ENCODE measurements at regions not wholly inside any gene's neighbourhood (a gene's known extent, or its start where the extent isn't known, plus 50 kb on each side); places are given as distances from the start of the nearest gene placed in this dataset.

- no peak for DNase-seq
These were observed 55.1 kb upstream of the SLC1A1 start for GRCh38 chr9:4435197-4435596.

GRCh38 chr9:4433379-4433778 lies 56.9 kb upstream of the SLC1A1 start:
- DNase-seq: no peak

DNA sequence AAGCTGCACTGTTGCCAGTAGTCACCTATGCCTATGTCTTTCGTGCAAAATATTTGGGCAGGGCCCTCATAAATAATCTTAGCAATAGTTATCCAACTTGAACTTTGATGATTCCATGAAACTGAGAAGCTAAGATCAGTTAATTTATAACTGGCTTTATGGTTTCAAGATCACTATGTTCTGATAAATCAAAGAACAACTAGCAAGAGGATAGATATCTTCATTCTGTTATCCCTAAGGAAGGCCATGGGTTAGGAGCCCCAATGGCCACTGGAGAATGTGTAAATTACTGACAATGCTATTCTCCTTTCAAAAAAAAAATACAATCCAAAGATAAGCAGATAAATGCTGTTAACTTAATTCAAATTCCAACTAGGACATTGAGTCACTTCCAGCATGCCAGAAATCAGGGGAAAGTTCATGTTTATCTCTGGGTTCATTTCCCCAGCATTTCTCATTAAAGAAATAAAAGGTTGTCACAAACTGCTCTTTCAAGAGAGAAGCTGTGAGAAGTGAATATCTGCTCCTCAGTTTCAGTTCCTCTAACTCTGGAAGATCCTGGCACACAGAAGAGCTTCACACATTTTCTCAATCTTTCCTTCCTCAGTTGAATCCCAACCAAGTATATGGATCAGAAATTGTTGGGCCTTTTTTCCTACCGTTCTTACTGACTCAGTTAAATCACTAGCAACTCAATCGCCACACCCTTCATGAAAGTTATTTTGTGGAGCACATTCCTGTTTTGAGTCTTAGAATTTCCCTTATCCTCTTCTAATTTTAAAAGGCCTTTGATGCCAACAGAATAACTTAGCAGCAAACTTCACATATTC lies 59.6 kb upstream of the SLC1A1 start:
- no peak for DNase-seq

DNA sequence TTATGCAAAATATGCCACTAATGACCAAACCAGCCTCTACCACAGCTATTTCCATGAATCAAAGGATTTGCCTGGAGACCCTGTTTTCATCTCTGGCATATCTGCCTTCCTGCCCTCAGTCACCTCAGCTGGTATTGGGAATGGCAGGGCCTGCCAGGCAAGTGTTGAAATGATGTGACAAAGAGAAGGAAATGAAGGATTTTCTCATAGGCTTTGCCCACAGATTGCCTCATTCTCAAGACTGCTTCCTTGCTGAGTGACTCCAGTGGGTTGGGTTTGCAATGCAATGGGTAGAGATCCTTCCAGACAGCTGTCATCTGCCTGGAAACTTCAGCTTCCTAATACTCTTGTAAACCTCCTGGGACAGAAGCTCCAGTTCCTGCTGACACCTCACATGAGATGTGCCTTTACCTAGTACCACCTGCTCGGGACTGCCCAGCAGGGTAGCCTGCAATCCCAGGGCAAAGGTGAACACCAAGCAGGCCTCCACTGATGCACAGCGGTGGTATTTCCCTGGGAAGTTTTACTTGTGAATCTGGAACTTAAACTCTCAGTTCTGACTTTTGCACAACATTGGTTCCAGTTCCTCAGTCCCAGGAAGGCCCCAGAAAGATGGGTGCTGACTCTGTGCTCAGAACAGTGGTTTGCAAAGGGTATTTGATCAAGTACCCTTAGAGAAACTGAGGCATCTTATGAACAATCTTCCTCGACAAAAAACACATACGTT lies 64.8 kb upstream of the SLC1A1 start:
- DNase-seq: no peak

GRCh38 chr9:4424891-4425290 lies 65.4 kb upstream of the SLC1A1 start:
- no peak for DNase-seq

DNA sequence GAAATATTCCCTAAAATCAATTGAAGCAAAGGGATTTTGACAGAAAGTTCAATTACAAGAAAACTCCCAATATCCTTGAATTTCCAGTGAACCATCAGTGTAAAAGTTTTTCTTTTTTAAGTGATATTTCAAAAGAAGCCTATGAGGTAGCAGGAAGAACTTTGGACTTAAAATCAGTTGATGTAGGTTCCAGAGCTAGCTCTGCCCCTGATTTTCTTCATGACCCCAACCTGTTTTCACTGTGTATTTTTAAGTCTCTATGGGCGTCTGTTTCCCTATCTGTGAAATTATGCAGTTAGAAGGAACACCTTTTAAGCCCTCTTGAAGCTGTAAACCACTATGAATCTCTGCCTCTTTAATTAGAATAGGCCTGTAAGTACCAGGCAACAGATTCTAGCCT lies 66.2 kb upstream of the SLC1A1 start:
- no peak for DNase-seq

GRCh38 chr9:4423207-4423610 lies 67.1 kb upstream of the SLC1A1 start:
- no peak for DNase-seq

- DNase-seq: no peak
These were observed 67.8 kb upstream of the SLC1A1 start for GRCh38 chr9:4422495-4422894.

- no peak for DNase-seq
These were observed 68.4 kb upstream of the SLC1A1 start for GRCh38 chr9:4421847-4422246.

GRCh38 chr9:4420351-4420750 lies 69.9 kb upstream of the SLC1A1 start:
- DNase-seq: no peak

DNA sequence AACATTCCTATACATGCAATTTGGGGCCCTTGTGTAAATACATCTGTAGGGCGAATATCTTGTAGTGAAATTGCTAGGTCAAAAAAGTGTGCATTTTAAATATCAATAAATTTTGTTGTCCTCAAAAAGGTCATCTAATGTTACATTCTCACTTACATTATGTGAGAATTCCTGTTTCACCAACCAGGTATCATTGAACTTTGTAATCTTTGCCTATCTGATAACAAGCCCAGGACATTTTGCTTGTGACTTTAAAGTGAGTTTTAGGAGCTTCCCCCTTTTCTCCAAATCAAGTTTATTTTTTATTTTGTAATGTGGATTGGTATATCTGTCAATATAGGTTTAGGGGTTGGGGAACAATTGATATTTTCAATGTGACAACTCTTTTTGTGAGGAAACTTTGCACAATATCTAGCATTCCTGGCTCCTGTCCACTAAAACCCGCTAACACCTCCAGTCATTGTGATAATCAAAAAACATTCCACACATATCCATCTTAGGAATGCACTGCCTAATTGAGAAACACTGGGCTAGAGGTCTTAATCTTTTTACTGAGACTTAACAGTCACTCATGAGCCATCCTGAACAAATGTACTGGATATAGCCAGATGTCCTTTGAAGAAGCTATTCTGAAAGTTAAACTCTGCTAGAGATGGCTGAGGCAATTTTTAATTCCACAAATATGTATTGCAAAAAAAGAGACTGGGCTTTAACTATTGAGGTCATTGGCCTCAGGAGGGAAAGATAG lies 72.5 kb upstream of the SLC1A1 start:
- DNase-seq: no peak

DNA sequence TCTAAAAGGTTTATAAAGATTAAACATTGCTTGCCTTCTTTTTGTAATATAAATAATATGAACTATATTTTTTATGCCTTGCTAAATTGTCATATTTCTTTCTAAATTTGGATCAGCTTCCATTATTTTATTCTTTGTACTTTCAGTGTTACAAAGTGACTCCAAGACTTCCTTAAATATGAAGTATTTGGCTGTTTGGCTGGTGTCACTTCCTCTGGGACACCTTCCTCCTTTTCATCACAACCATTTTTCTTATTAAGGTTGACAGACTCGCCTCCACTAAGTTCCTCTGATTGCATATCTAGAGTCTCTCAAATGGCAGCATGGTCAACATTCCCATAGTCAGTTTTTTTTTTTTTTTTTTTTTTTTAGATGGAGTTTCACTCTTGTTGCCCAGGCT lies 73.8 kb upstream of the SLC1A1 start:
- no peak for DNase-seq

GRCh38 chr9:4415281-4415680 lies 75.0 kb upstream of the SLC1A1 start:
- DNase-seq: no peak

DNA sequence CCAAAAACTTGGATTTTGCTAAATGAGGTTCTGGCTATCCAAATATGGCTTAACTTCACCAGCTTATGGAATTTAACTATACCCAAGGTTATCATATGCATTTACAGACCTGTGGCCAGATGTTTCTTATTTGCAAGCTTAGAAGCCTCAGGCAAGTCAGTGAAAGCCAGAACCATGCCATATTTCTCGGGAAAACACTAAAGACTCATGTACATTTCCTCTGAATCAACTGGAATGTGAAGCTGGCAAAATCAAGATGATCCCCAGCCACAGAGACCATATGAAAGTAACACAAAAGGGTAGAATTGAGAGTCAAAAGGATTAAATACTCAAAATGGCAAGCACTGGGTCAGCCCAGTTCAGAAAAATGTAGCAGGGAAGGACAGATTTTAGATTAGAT lies 76.4 kb upstream of the SLC1A1 start:
- DNase-seq: no peak

GRCh38 chr9:4404156-4404555 lies 86.1 kb upstream of the SLC1A1 start:
- DNase-seq: no peak

GRCh38 chr9:4402501-4402900 lies 87.8 kb upstream of the SLC1A1 start:
- DNase-seq: no peak

DNA sequence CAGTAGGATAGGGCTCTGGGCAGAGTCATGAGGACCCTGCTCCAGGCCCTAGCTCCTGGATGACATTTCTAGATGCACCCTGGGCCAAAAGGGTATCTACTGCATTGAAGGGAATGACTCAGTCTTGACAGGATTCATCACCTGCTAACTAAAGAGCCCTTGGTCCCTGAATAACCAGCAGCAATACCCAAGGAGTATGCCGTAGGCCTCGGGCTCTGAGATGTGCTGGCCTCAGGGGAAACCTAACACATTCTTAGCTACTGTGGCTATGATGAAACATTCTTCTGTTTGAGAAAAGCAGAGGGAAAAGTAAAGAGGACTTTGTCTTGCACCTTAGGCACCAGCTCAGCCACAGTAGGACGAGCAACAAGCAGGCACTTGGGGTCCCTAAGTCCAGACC lies 89.5 kb upstream of the SLC1A1 start:
- DNase-seq: no peak

DNA sequence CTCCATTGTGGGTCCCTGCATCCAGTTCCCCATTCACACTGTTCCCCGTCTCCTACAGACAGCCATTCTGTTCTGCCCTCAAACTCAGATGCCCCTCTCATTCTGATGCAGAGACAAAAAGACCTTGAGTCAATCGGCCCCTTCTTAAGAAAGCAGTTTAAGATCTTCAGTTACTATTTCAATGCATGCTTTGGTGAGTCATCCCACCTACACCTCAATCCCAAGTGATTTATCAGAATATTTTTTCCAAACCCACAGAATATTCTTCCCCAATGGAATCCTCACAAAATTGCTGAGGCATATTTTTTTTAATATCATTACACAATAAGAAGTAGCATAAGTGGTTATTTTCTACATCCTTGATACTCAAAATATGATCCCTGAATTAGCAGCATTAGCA lies 92.4 kb upstream of the SLC1A1 start:
- no peak for DNase-seq

- no peak for DNase-seq
These were observed 94.1 kb upstream of the GLIS3 start for GRCh38 chr9:4393806-4394523.

DNA sequence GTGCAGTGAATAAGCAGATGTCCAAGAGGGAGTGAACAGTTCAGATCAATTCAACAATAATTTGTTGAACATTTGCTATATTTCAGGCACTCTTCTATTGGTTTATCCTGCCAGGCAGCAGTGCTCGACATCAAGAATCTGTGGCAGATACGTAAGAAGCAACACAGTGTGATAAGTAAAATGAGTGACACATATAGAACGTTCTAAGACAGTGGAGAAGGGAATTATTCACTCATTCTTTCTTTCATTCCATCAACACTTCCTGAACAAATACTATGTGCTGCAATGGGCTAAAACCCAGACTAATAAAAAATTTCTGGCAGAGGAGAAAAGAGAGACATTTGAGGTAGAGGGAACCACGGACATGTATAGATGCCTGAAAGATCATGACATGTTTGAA lies 89.9 kb upstream of the GLIS3 start:
- no peak for DNase-seq

DNA sequence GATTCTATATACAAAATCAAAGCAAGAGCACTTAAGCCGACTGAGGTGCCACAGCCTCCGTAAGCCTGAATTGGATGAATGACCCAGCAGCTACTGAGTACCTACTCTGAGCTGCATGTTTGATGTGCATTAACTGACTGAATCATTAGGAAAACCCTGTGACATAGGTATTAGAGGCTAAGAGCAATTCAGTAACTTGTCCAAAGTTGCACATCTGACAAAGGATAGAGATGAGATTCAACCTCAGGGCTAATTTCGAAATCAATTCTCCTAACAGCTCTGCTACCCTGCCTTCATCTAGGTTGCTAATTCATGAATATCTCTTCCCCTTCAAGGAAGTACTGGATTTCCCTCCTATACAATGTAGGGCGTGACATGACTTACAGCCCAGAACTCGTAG lies 89.1 kb upstream of the GLIS3 start:
- no peak for DNase-seq

- no peak for DNase-seq
These were observed 87.0 kb upstream of the GLIS3 start for GRCh38 chr9:4386819-4387218.

- DNase-seq: no peak
These were observed 84.9 kb upstream of the GLIS3 start for GRCh38 chr9:4384750-4385149.
